ENCODE measurements at regions not wholly inside any gene's neighbourhood (a gene's known extent, or its start where the extent isn't known, plus 50 kb on each side); places are given as distances from the start of the nearest gene placed in this dataset.
"Not testable (repeated sequence)": the region's sequence is repeated elsewhere in the genome, so short reads cannot be mapped to it uniquely, and the experiment has no call there.

GRCh38 chr12:131229426-131230339, 276.0 kb downstream of the ADGRD1 start:
- DNase-seq (ENCODE audit: low read depth) = no peak

- DNase-seq (ENCODE audit: low read depth) = no peak
Observed at GRCh38 chr12:131230340-131231031, 276.8 kb downstream of the ADGRD1 start.

DNA sequence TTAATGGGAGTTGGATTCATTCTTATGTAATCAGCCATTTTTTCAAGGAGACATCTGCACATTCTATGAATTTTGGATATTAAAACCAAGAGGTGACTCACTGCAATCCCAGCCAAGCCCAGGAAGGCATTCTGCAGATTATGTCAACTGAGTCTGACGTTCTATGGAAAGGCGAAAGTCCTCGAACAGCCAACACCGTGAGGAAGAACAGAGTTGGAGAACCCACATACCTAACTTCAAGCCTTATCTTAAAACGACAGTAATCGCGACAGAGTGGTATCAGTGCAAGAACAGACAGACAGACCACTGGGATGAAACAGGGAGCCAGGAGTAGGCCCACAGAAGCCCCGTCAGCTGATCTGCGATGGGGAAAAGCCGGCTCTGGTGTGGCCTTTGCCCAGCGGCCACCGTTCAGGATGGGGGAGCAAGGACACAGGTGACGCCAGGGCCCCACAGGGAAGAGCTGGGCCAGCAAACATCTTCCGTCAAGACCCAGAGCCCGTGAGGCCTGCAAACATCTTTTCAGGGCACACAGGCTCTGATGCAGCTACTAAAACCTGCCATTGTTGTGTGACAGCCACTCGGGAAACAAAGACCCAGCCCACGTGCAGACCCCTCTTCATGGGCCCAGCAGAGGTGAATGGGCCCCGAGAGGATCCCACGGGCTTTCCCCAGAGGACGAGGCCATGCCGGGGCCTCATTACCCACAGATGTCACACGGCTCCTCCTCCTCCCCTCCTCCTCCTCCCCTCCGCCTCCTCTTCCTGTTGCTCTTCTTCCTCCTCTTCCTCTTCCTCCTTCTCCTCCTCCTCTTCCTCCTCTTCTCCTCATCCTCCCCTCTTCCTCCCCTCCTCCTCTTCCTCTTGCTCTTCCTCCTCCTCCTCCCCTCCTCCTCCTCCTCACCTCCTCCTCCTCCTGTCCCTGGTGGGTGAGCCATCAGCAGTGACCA, 277.6 kb downstream of the ADGRD1 start:
- no peak for DNase-seq (ENCODE audit: low read depth)

GRCh38 chr12:131232036-131232435, 278.3 kb downstream of the ADGRD1 start:
- DNase-seq (ENCODE audit: low read depth) = no peak

GRCh38 chr12:131232872-131233271, 279.2 kb downstream of the ADGRD1 start:
- not testable (repeated sequence) for DNase-seq (ENCODE audit: low read depth)

DNA sequence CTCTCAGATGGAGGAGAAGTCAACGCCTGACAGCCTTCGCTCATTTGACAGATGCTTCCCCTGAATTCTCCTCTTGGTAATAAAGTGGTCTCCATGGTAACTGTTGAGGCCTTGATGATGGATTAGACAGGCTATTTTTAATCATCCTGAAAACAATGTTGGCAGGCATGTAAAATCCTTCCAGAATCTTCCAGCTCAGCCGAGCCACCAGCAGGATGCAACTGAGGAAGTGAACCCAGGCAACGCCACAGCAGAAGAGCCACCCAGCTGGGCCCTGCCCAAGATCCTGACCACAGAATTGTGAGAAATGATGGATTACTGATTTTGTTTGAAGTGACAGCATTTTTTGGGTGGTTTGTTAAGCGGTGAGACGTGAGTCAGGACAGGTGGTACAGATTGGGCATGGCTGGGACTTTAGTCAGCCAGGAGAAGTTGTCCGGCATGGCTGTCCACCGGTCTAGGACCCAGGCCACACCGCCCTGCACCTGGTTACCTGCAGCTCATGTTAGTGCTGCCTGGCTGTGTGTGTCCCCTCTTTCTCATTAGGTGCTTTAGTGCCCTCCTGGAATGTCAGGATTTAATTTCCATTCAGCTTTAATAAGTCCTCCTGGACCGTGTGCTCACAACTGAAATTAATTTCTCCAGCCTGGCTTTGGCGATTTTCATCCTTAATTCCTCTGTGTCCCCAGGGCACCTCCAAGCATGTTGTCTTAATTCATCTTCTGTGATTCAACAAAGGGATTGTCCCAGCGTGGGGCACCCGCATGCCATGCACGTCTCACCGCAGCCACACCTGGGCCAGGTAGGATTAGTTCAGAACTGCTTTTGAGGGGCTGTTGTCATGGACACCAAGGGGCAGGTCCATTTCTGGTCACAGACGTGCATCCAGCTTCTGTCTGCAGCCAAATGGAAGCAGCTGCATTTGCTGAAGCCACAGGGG, 280.4 kb downstream of the ADGRD1 start:
- DNase-seq (ENCODE audit: low read depth) = not testable (repeated sequence)

DNA sequence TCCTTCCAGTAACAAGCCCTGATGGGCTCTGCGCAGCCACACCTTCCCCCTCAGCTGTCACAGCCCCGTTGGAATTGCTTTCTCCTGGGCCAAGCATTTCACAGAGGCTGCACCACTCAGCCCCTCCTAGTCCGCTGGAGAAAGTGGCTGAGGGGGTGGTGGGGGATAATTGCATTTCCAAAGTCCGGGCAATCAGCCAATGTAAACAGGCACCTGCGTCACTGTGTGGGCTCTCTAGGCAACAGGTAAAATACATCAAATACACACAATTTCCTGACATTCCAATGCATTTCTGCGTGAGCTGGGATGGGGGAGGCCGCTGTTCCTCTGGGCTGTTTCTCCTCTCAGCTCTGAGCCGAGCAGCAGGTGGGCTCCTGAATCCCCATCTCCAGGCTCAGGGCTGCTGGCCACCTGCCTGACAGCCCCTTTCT, 281.1 kb downstream of the ADGRD1 start:
- not testable (repeated sequence) for DNase-seq (ENCODE audit: low read depth)

DNA sequence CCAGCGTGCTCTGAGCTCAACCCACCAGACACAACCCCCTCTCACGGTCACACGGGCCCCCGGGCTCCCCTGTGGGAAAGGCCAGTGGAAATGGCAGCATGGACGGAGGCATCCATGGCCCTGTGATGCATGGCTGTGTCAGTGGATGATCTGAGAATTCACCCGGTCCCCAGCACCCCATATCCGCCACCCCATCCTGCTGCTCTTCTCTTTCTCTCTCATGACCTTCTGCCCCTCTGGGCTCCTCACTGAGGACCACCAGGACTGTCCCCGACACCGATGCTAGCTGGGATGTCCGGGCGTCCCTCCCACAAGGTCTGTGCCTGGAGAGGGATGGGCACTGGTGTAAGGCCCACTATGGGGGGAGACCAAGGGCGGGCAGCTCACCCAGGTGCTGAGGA, 282.2 kb downstream of the ADGRD1 start:
- no peak for DNase-seq (ENCODE audit: low read depth)

GRCh38 chr12:131239384-131240094, 285.8 kb downstream of the ADGRD1 start:
- DNase-seq (ENCODE audit: low read depth) = no peak

DNA sequence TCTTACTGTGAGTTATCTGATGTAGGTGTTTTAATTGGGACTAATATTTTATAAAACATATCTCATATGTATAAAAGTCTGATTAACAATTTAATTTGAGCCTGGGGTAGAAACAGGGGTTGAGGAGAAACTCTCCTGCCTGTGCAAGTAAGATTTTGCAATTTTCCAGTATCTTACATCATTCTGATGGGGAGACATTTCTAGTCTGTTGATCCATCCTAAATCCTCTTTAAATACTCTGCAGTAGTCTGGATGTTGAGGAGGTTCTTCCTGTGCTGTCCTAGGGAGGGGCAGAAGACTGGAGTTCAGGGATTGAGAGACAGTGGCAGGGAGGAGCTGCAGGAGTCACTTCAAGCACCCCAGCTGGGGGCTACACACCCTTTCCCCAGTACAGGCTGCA, 287.8 kb downstream of the ADGRD1 start:
- no peak for DNase-seq (ENCODE audit: low read depth)

DNA sequence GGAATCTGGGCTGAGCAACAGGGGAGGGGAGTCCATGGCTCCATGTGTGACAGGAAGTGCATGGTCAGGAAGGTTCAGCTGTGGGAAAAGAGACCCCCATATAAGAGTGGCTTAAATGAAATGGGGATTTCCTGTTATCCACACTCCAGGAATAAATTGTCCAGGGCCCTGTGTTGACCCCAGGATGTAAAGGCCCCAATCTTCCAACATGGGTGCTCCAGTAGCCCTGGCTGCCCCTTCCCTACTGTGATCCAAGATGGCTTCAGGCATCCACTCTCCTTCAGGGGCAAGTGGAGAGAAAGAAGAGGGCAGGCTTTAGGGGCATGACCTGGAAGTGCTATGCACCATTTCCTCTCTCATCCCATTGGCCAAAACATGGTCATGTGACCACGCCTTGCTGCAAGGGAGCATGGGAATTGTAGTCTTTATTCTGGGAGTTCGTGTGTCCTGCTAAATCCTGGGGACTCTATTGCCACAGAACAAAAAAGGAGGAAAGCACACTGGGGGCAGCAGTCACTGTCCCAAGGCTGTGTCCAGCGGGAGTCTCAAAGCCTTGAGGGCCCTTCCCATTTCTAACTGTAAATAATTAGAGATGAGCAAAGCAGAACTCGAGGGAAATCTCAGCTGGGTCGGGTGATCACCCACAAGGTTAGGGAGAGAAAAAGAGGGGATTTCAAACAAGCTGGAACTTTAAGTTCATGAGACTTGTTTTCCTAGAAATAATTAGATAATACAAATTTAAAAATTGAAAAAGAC, 289.2 kb downstream of the ADGRD1 start:
- no peak for DNase-seq (ENCODE audit: low read depth)

DNA sequence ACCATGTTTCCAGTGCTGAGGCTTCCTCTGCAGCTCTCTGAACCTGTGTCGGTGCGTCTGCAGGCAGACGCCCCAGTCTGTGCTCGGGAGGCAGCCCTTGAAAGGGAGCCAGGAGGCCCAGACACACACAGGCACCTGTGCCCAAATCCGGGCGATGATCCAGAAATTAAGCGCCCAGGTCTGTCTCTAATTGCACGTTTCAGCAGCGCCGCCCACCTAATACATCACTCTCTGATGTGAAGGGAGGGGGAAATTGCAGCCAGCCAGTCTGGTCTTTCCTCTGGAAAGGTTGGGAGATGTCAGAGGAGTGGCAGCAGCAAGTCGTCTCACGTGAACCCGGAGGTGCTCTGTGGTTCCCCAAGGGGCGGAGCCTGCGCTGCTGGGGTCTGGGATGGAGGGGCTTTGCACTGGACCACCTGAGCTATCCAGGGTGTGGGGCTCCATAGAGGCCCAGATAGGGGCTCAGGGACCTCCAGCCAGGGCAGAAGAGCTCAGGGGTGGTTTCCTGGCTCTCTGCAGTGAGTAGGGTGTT, 290.5 kb downstream of the ADGRD1 start:
- DNase-seq (ENCODE audit: low read depth) = not testable (repeated sequence)

- DNase-seq (ENCODE audit: low read depth) = not testable (repeated sequence)
Observed at GRCh38 chr12:131245161-131245560, 291.5 kb downstream of the ADGRD1 start.

- no peak for DNase-seq (ENCODE audit: low read depth)
Observed at GRCh38 chr12:131245564-131246355, 292.1 kb downstream of the ADGRD1 start.

DNA sequence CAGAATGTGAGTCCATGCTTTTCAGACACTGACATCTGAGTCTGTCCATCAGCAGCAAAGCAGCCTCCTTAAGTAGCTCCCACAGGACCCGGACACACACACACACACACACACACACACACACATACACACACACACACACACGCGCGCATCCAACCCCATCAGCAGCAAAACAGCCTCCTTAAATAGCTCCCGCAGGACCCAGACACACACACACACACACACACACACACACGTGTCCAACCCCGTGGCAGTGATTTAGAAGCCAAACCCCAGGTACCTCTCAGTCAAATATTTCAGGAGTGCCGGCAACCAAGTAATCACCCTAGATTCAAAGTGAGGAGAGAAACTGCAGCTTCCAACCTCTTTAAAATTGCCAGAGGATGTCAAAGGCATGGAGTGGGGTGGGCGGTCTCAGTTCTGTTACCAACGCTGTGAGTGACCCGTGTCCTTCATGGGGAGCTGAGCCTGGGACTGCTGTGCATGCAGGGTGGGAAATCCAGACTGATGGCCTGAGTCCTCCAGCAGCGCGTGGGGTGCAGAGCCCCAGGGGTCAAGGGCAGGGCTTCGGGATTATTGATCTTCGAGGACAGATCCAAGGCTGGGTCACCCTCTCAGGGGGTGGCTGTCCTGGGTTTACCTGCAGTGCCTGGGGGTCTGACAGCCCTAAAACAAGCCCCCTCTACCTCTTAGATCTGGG, 293.5 kb downstream of the ADGRD1 start:
- DNase-seq (ENCODE audit: low read depth) = not testable (repeated sequence)

DNA sequence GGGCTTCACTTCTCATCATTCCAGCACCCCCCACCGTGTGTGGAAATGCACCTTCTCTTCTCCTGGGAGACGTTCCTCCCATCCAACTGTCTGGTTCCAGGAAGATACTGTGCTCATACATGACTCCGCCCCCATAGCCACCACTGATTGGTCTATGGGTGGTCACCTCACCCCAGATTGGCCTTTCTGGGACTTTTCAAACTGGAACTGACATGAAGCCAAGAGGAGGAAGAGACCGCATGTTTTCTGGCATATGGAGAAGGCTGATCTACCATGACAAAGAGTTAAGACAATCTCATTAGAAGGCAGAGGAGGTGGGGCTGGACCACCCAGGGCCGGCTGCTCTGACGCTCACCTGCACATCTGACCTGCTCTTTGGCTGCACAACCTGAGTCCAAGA, 294.2 kb downstream of the ADGRD1 start:
- not testable (repeated sequence) for DNase-seq (ENCODE audit: low read depth)

GRCh38 chr12:131249246-131250027, 295.7 kb downstream of the ADGRD1 start:
- DNase-seq (ENCODE audit: low read depth) = no peak
